ENCODE measurements at regions not wholly inside any gene's neighbourhood (a gene's known extent, or its start where the extent isn't known, plus 50 kb on each side); places are given as distances from the start of the nearest gene placed in this dataset.

DNA sequence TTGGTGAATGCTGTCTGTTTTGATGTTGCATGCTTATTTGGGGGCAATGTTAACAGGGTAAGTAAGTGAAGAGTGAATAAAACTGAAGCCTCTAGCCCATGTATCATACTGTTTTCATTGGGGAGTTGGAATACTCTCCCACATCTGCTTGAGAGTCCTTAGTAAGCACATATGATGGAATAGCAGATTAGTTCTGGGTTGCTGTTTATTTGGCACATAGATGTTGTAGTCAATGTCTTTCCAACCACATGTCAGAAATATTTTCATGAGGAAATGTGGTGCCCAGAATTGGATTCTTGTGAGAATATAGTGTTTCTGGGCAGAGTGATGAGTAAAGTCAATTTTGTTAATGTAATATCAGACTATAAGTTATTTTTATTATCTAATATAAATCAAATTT, 611.7 kb upstream of the FTMT start:
- H3K4me2 ChIP-seq (ENCODE audit: low read length), result no peak overlapping the region
- no peaks in the 10 kb centered on the region for H4K20me1 ChIP-seq (ENCODE audit: insufficient read depth)
- RAD21 ChIA-PET (ENCODE audit: low non-redundant PET in 1 of 2, low total read pairs in 2 of 2, uncharacterized antibody in 2 of 2, unreplicated experiment in 2 of 2), result no interaction called here
- H3K9me2 ChIP-seq (ENCODE audit: insufficient read depth), result peaks cover 3% of the 10 kb centered on the region; the same call in 1 of the 2 replicates
- no peaks in the 10 kb centered on the region for H3K4me1 ChIP-seq (ENCODE audit: control insufficient read depth in 1 of 2, insufficient read depth in 2 of 2, low read length in 2 of 2)
- CTCF ChIA-PET, result no interaction called here
- POLR2A ChIA-PET, result no interaction called here
- no peaks in the 10 kb centered on the region for H3K36me3 ChIP-seq (ENCODE audit: control insufficient read depth in 1 of 2, insufficient read depth in 2 of 2, low read length in 2 of 2)
- H3K79me2 ChIP-seq (ENCODE audit: insufficient read depth, low read length), result no peaks in the 10 kb centered on the region
- no peak for DNase-seq (ENCODE audit: low read depth, low spot score)
- H3K9ac ChIP-seq (ENCODE audit: low read length), result no peak overlapping the region
- intact Hi-C loops (cut with micrococcal nuclease), result no loop called here
- H3K4me3 ChIP-seq (replicated peaks in 1 of 2; ENCODE audit: low read depth in 1 of 2, low read length in 2 of 2), result no peak overlapping the region
- BruUV-seq (replicated peaks), result no TSS peak
- no peak overlapping the region for H3K27ac ChIP-seq (ENCODE audit: low read depth, low read length)
- ATAC-seq, result no peak
- H3K27me3 ChIP-seq (ENCODE audit: insufficient read depth, low read length), result no peaks in the 10 kb centered on the region
- TF ChIP-seq, protein P1, sequence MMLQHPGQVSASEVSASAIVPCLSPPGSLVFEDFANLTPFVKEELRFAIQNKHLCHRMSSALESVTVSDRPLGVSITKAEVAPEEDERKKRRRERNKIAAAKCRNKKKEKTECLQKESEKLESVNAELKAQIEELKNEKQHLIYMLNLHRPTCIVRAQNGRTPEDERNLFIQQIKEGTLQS (IDR thresholded peaks at IDR 0.05), result no peak
- TF ChIP-seq EGR1 (IDR thresholded peaks at IDR 0.05; ENCODE audit: low read depth), result no peak
- no peak for TF ChIP-seq SRF (IDR thresholded peaks at IDR 0.05; ENCODE audit: low read depth)
- TF ChIP-seq CBX3 (IDR thresholded peaks at IDR 0.05; ENCODE audit: low read depth), result no peak
- no peak for TF ChIP-seq ZFX (IDR thresholded peaks at IDR 0.05)
- no peak for TF ChIP-seq FOSL1 (IDR thresholded peaks at IDR 0.05; ENCODE audit: low read depth)
- TF ChIP-seq YY1 (IDR thresholded peaks at IDR 0.05; ENCODE audit: extremely low read depth, insufficient replicate concordance, low read depth, low read length), result no peak
- TF ChIP-seq, protein P2, sequence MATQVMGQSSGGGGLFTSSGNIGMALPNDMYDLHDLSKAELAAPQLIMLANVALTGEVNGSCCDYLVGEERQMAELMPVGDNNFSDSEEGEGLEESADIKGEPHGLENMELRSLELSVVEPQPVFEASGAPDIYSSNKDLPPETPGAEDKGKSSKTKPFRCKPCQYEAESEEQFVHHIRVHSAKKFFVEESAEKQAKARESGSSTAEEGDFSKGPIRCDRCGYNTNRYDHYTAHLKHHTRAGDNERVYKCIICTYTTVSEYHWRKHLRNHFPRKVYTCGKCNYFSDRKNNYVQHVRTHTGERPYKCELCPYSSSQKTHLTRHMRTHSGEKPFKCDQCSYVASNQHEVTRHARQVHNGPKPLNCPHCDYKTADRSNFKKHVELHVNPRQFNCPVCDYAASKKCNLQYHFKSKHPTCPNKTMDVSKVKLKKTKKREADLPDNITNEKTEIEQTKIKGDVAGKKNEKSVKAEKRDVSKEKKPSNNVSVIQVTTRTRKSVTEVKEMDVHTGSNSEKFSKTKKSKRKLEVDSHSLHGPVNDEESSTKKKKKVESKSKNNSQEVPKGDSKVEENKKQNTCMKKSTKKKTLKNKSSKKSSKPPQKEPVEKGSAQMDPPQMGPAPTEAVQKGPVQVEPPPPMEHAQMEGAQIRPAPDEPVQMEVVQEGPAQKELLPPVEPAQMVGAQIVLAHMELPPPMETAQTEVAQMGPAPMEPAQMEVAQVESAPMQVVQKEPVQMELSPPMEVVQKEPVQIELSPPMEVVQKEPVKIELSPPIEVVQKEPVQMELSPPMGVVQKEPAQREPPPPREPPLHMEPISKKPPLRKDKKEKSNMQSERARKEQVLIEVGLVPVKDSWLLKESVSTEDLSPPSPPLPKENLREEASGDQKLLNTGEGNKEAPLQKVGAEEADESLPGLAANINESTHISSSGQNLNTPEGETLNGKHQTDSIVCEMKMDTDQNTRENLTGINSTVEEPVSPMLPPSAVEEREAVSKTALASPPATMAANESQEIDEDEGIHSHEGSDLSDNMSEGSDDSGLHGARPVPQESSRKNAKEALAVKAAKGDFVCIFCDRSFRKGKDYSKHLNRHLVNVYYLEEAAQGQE (IDR thresholded peaks at IDR 0.05; ENCODE audit: low read depth), result no peak
- no peak for TF ChIP-seq EZH2 (IDR thresholded peaks at IDR 0.05)
- TF ChIP-seq SP1 (IDR thresholded peaks at IDR 0.05; ENCODE audit: low read depth), result no peak
- TF ChIP-seq JUND (IDR thresholded peaks at IDR 0.05), result no peak
- TF ChIP-seq ZNF274 (IDR thresholded peaks at IDR 0.05; ENCODE audit: low read depth, low read length), result no peak
- no peak for TF ChIP-seq POLR2AphosphoS5 (IDR thresholded peaks at IDR 0.05; ENCODE audit: low read depth, low read length)
- no peak for TF ChIP-seq CEBPB (IDR thresholded peaks at IDR 0.05; ENCODE audit: low read depth)
- no peak for TF ChIP-seq TCF7L2 (IDR thresholded peaks at IDR 0.05; ENCODE audit: borderline replicate concordance, extremely low read depth, insufficient read depth, insufficient read length)
- no peaks in the 10 kb centered on the region for H3K9me3 ChIP-seq (ENCODE audit: control insufficient read depth in 1 of 2, insufficient read depth in 1 of 2, low read depth in 1 of 2, low read length in 2 of 2)
- no peak overlapping the region for H2AFZ ChIP-seq (ENCODE audit: low read depth, low read length, poor library complexity, severe bottlenecking)

Measured in HCT116 (cell line).